A549 (cell line): ENCODE measurements at regions not wholly inside any gene's neighbourhood (a gene's known extent, or its start where the extent isn't known, plus 50 kb on each side); places are given as distances from the start of the nearest gene placed in this dataset.

Experiments used
- CHD2 ChIP-seq: fragments of 150-350 bp; IDR thresholded peaks from 2 replicates; pipeline ENCODE4 v1.6.1; 2014; ENCODE audit warnings: low read length; ENCODE audit not compliant: partially characterized antibody
- CTCF ChIP-seq: fragments of >200 bp; sonication (Bioruptor Twin); formaldehyde crosslinking; IDR thresholded peaks from 3 replicates; pipeline ENCODE4 v1.5.1; 2016
- E2F6 ChIP-seq: IDR thresholded peaks from 2 replicates; pipeline ENCODE4 v1.6.1; 2012; ENCODE audit warnings: low read depth, borderline replicate concordance
- PHF8 ChIP-seq: fragments of 200-600 bp; sonication (generic); IDR thresholded peaks from 2 replicates; pipeline ENCODE4 v1.6.1; 2016; ENCODE audit warnings: low read depth, mild to moderate bottlenecking, antibody characterized with exemption, moderate library complexity, borderline replicate concordance
- POLR2A ChIP-seq: IDR thresholded peaks from 2 replicates; pipeline ENCODE4 v1.6.1; 2012; ENCODE audit warnings: mild to moderate bottlenecking, low read length
- POLR2AphosphoS2 ChIP-seq: conservative IDR thresholded peaks from 2 replicates; pipeline ENCODE4 v1.6.1; 2012; ENCODE audit warnings: low read length, improper control_type of control experiment, inconsistent platforms
- RAD21 ChIP-seq, 2 experiments: fragments of >200 bp in 1 of 2; sonication (Bioruptor Twin) in 1 of 2; formaldehyde crosslinking in 1 of 2; IDR thresholded peaks in 1 of 2; conservative IDR thresholded peaks in 1 of 2; 2 replicates in 1 of 2; 3 replicates in 1 of 2; pipeline ENCODE4 v1.6.1; 2012 to 2018; ENCODE audit warnings: inconsistent platforms in 1 of 2
- SMC3 ChIP-seq: fragments of >200 bp; sonication (Bioruptor Twin); formaldehyde crosslinking; IDR thresholded peaks from 3 replicates; pipeline ENCODE4 v1.6.1; 2018; ENCODE audit warnings: inconsistent platforms

DNA sequence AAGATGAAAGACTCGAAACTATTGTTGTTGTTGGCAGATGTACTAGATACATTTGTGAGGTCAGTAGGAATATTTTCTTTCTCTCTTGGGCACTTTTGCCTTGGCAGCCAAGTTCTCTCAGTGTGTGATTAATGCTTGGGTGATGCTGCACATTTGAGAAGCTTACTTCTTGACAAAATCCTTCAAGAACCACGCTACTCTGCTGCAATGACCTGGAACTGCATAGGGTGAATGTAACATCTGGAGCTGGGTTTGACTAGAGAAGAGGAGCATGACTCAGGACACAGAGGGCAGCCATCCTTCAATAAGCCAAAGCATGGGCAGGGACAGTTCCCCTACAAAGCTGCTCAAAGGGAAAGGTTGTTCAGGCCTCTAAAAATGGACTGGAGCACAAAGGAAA lies 75.5 kb upstream of the PUM3 start:
- no peak for TF ChIP-seq E2F6
- TF ChIP-seq RAD21 (conservative IDR thresholded peaks at IDR 0.05 in 1 of 2, IDR thresholded peaks at IDR 0.05 in 1 of 2), result no peak
- TF ChIP-seq POLR2AphosphoS2, result no peak
- TF ChIP-seq CTCF, result no peak
- no peak for TF ChIP-seq PHF8
- TF ChIP-seq SMC3, result no peak
- no peak for TF ChIP-seq CHD2
- no peak for TF ChIP-seq POLR2A
